Keratinocyte (primary cell): ENCODE measurements at regions not wholly inside any gene's neighbourhood (a gene's known extent, or its start where the extent isn't known, plus 50 kb on each side); places are given as distances from the start of the nearest gene placed in this dataset.

Source experiments
- EZH2 ChIP-seq: IDR thresholded peaks from one replicate; pipeline ENCODE4 v1.6.1; 2012; ENCODE audit warnings: inconsistent platforms, mild to moderate bottlenecking, low read length, moderate library complexity
- TF ChIP-seq, protein P1 (sequence below), 3 experiments: IDR thresholded peaks in 1 of 3; conservative IDR thresholded peaks in 1 of 3; optimal IDR thresholded peaks in 1 of 3; 2 replicates in 2 of 3; 3 replicates in 1 of 3; pipeline versions ENCODE3 to v1.5.1; 2011; ENCODE audit warnings: low read length in 3 of 3, mild to moderate bottlenecking in 3 of 3, moderate library complexity in 2 of 3, control low read depth in 1 of 3, inconsistent platforms in 1 of 3; ENCODE audit not compliant: insufficient read depth in 2 of 3; ENCODE audit errors: extremely low read depth in 1 of 3

DNA sequence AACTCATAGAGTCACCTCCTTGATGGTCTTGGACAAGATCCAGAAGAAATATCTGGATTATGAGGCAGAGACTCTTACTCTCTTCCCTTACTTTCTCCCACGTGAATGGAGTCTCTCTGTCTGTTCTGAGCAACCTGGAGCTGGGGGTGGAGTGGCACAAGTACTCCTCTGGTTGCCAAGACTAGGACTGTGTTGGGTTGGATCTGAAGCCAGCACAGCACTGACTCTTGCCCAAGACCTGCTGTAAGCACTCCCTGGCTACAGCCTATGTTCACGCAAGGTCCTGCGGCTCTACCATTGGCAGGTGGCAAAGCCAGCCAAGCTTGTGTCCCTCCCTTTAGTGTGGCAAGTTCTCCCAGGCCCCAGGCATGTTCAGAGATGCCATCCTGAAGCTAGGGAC lies 488.2 kb upstream of the NRG3 start:
- TF ChIP-seq, protein P1, sequence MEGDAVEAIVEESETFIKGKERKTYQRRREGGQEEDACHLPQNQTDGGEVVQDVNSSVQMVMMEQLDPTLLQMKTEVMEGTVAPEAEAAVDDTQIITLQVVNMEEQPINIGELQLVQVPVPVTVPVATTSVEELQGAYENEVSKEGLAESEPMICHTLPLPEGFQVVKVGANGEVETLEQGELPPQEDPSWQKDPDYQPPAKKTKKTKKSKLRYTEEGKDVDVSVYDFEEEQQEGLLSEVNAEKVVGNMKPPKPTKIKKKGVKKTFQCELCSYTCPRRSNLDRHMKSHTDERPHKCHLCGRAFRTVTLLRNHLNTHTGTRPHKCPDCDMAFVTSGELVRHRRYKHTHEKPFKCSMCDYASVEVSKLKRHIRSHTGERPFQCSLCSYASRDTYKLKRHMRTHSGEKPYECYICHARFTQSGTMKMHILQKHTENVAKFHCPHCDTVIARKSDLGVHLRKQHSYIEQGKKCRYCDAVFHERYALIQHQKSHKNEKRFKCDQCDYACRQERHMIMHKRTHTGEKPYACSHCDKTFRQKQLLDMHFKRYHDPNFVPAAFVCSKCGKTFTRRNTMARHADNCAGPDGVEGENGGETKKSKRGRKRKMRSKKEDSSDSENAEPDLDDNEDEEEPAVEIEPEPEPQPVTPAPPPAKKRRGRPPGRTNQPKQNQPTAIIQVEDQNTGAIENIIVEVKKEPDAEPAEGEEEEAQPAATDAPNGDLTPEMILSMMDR (optimal IDR thresholded peaks at IDR 0.05 in 1 of 3, IDR thresholded peaks at IDR 0.05 in 1 of 3, conservative IDR thresholded peaks at IDR 0.05 in 1 of 3; ENCODE audit: extremely low read depth in 1 of 3, insufficient read depth in 2 of 3, low read length in 3 of 3), result no peak
- TF ChIP-seq EZH2, result no peak
